Natural killer cell (primary cell): ENCODE measurements at regions not wholly inside any gene's neighbourhood (a gene's known extent, or its start where the extent isn't known, plus 50 kb on each side); places are given as distances from the start of the nearest gene placed in this dataset.

Source experiments
- ATAC-seq, 3 donors: fragments of 150-1000 bp in 2 of 3; fragments of 200-7000 bp in 1 of 3; cut with Tn5 transposase; 1 replicate in 1 of 3; 2 replicates in 2 of 3; pipeline ENCODE4 v1.10.0; 2021; ENCODE audit warnings: mild to moderate bottlenecking in 2 of 3, moderate library complexity in 2 of 3
- DNase-seq, 2 donors: peaks; one replicate each; pipeline versions ENCODE4 v3.0.0 to v3.0.0-alpha.2; 2013 to 2021; ENCODE audit warnings: mixed read lengths in 1 of 2
- H3K27ac ChIP-seq: one replicate; pipeline ENCODE4 v1.5.1; 2013; ENCODE audit warnings: mild to moderate bottlenecking, low read length
- H3K27me3 ChIP-seq: one replicate; pipeline ENCODE4 v1.6.1; 2013; ENCODE audit warnings: low read length; ENCODE audit not compliant: control insufficient read depth, insufficient read depth
- H3K36me3 ChIP-seq: one replicate; pipeline ENCODE4 v1.6.1; 2013; ENCODE audit warnings: low read length; ENCODE audit not compliant: control insufficient read depth, insufficient read depth
- H3K4me1 ChIP-seq: one replicate; pipeline ENCODE4 v1.6.1; 2013; ENCODE audit warnings: low read length; ENCODE audit not compliant: control insufficient read depth, insufficient read depth
- H3K4me3 ChIP-seq: one replicate; pipeline ENCODE4 v1.5.1; 2013; ENCODE audit warnings: low read length
- H3K9me3 ChIP-seq: one replicate; pipeline ENCODE4 v1.6.1; 2013; ENCODE audit warnings: low read length; ENCODE audit not compliant: control insufficient read depth, insufficient read depth
- H3K27ac Mint-ChIP-seq, 2 donors: one replicate each; pipeline ENCODE4 v1.8.0; 2022; ENCODE audit warnings: mild to moderate bottlenecking in 2 of 2, mixed read lengths in 2 of 2, moderate library complexity in 1 of 2
- H3K27me3 Mint-ChIP-seq, 2 donors: one replicate each; pipeline ENCODE4 v1.8.0; 2022; ENCODE audit warnings: low read depth in 2 of 2, mixed read lengths in 2 of 2
- H3K36me3 Mint-ChIP-seq: one replicate; pipeline ENCODE4 v1.8.0; 2022; ENCODE audit warnings: mixed read lengths
- H3K4me1 Mint-ChIP-seq, 2 donors: one replicate each; pipeline ENCODE4 v1.8.0; 2022; ENCODE audit warnings: mixed read lengths in 2 of 2
- H3K4me3 Mint-ChIP-seq: one replicate; pipeline ENCODE4 v1.8.0; 2022; ENCODE audit warnings: mild to moderate bottlenecking, moderate library complexity, mixed read lengths
- H3K9me3 Mint-ChIP-seq, 2 donors: one replicate each; pipeline ENCODE4 v1.8.0; 2022; ENCODE audit warnings: mixed read lengths in 2 of 2
- WGBS: methylation state at CpG from one replicate; pipeline ENCODE4 v1.1.7; 2013; ENCODE audit warnings: missing lambda C conversion rate; ENCODE audit not compliant: insufficient coverage; 5-methylcytosine and 5-hydroxymethylcytosine counted together
- intact Hi-C: fragments of 100-400 bp; cut with micrococcal nuclease; formaldehyde crosslinking; loops from one replicate; pipeline ENCODE4 v1.14.2; 2022
- TF ChIP-seq, protein P1 (sequence below): fragments of 200-600 bp; IDR thresholded peaks from one replicate; pipeline ENCODE4 v1.8.0; 2022; ENCODE audit warnings: antibody characterized with exemption

DNA sequence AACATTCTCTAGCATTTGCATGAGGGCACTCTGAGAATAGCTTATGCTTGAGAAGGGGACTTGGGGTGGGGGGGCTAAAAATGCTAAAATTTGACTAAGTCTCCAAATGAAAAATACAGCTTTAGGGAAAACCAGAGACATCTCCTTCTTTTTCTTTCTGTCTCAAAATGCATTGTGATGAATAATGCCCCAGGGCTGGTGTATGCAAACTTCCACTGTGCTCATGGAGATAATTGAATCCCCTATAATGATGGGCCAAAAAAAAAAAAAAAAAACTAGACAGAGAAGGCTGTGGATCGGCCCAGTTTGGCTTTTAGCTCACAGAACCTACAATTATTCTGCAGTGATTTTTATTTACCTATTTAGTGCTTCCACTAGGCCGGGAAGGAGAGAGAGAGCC lies 147.9 kb upstream of the RORA start:
- no peaks in the 10 kb centered on the region for H3K4me1 Mint-ChIP-seq
- H3K27ac Mint-ChIP-seq = no peak overlapping the region
- no peak overlapping the region for H3K4me3 Mint-ChIP-seq
- H3K27me3 Mint-ChIP-seq = peaks cover 10 to 25% of the 10 kb centered on the region in 2 donors
- WGBS = 70% methylated on average over 1 of the region's 2 CpGs
- no peaks in the 10 kb centered on the region for H3K4me1 ChIP-seq
- no peaks in the 10 kb centered on the region for H3K9me3 ChIP-seq
- DNase-seq = no peak
- H3K4me3 ChIP-seq = no peak overlapping the region
- no peaks in the 10 kb centered on the region for H3K9me3 Mint-ChIP-seq
- intact Hi-C loops = no loop called here
- H3K36me3 Mint-ChIP-seq = no peaks in the 10 kb centered on the region
- TF ChIP-seq, protein P1, sequence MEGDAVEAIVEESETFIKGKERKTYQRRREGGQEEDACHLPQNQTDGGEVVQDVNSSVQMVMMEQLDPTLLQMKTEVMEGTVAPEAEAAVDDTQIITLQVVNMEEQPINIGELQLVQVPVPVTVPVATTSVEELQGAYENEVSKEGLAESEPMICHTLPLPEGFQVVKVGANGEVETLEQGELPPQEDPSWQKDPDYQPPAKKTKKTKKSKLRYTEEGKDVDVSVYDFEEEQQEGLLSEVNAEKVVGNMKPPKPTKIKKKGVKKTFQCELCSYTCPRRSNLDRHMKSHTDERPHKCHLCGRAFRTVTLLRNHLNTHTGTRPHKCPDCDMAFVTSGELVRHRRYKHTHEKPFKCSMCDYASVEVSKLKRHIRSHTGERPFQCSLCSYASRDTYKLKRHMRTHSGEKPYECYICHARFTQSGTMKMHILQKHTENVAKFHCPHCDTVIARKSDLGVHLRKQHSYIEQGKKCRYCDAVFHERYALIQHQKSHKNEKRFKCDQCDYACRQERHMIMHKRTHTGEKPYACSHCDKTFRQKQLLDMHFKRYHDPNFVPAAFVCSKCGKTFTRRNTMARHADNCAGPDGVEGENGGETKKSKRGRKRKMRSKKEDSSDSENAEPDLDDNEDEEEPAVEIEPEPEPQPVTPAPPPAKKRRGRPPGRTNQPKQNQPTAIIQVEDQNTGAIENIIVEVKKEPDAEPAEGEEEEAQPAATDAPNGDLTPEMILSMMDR = no peak
- no peaks in the 10 kb centered on the region for H3K27me3 ChIP-seq
- no peaks in the 10 kb centered on the region for H3K36me3 ChIP-seq
- no peak overlapping the region for H3K27ac ChIP-seq
- ATAC-seq = no peak

DNA sequence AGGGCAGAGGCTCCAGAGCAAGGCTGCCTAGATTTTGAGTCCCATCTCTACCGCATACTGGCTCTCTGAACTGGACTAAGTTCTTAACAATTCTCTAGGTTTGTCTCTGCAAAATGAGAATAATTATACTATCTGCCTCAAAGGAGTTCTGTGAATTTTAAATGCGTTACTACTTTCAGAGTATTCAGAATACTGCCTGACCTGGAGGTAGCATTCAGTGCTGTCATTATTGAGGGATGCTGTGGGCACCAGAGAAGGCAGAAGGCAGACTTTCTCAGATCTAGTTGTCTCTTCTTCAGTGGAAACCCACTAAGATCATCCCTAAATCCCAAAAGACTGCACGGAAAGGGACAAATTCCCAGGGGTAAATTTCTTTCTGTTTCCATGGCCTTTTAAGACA lies 147.4 kb upstream of the RORA start:
- WGBS = 91% methylated on average over 3 of the region's 3 CpGs
- no peak for DNase-seq
- intact Hi-C loops = no loop called here

DNA sequence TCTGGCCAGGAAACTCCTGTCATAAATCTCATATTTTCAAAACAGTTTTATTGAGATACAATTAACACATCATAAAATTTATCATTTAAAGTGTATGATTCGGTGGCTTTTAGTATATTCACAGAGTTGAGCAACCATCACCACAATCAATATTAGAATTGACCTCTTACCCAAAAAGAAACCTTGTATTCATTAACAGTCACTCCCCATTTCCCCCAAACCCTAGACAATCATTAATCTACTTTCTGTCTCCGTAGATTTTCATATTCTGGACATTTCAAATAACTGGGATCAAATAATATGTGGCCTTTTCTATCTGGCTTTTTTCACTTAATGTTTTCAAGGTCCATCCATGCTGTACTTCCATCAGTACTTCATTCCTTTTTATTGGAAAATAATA lies 145.7 kb upstream of the RORA start:
- 84% methylated on average over 2 of the region's 2 CpGs for WGBS
- DNase-seq (no peak), ATAC-seq (no peak)
- no peak overlapping the region for H3K4me3 Mint-ChIP-seq
- peaks cover 13 to 17% of the 10 kb centered on the region in 2 donors for H3K27me3 Mint-ChIP-seq
- no peaks in the 10 kb centered on the region for H3K27me3 ChIP-seq
- no peaks in the 10 kb centered on the region for H3K4me1 Mint-ChIP-seq
- intact Hi-C loops = no loop called here
- no peak overlapping the region for H3K27ac Mint-ChIP-seq
- H3K9me3 Mint-ChIP-seq = no peaks in the 10 kb centered on the region
- no peak overlapping the region for H3K27ac ChIP-seq
- H3K4me1 ChIP-seq = no peaks in the 10 kb centered on the region
- H3K36me3 Mint-ChIP-seq = no peaks in the 10 kb centered on the region
- TF ChIP-seq, protein P1 = no peak
- no peak overlapping the region for H3K4me3 ChIP-seq
- no peaks in the 10 kb centered on the region for H3K9me3 ChIP-seq
- no peaks in the 10 kb centered on the region for H3K36me3 ChIP-seq

More for the DNA sequence above, 147.4 kb upstream of the RORA start:
- Mint-ChIP-seq H3K9me3 (no peaks in the 10 kb centered on the region), H3K4me1 (no peaks in the 10 kb centered on the region), H3K36me3 (no peaks in the 10 kb centered on the region), H3K27me3 (peaks cover 10 to 25% of the 10 kb centered on the region in 2 donors), H3K4me3 (no peak overlapping the region), H3K27ac (no peak overlapping the region)
- H3K4me3 ChIP-seq = no peak overlapping the region
- no peaks in the 10 kb centered on the region for H3K27me3 ChIP-seq
- TF ChIP-seq, protein P1 = no peak
- H3K9me3 ChIP-seq = no peaks in the 10 kb centered on the region
- H3K36me3 ChIP-seq = no peaks in the 10 kb centered on the region
- no peaks in the 10 kb centered on the region for H3K4me1 ChIP-seq
- no peak for ATAC-seq
- no peak overlapping the region for H3K27ac ChIP-seq

DNA sequence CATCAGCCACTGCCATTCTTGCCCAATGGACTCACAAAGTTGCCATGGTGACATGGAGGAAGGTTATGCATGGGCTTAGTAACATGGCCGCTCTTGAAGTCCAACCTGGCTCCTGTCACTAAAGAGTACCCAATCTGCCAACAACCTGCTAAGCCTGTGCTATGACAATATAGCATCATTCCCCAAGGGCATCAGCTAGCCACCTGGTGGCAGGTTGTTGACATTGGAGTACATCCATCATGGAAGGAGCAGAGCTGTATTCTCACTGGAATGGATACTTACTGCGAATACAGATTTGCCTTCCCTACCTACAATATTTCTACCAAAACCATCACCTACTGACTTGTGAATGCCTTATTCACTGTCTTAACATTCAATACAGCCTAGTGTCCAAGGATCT lies 138.9 kb upstream of the RORA start:
- intact Hi-C loops = no loop called here
- TF ChIP-seq, protein P1 = no peak
- Histone ChIP-seq H3K4me1 (no peaks in the 10 kb centered on the region), H3K9me3 (no peaks in the 10 kb centered on the region), H3K4me3 (no peak overlapping the region), H3K27ac (no peak overlapping the region), H3K27me3 (no peaks in the 10 kb centered on the region), H3K36me3 (no peaks in the 10 kb centered on the region)
- ATAC-seq = no peak
- peaks cover 0 to 2% of the 10 kb centered on the region in 2 donors for H3K9me3 Mint-ChIP-seq
- H3K27me3 Mint-ChIP-seq = peaks cover 18 to 21% of the 10 kb centered on the region in 2 donors
- WGBS = 100% methylated on average over 2 of the region's 2 CpGs
- DNase-seq = no peak
- H3K36me3 Mint-ChIP-seq = no peaks in the 10 kb centered on the region
- no peak overlapping the region for H3K4me3 Mint-ChIP-seq
- H3K4me1 Mint-ChIP-seq = no peaks in the 10 kb centered on the region
- no peak overlapping the region for H3K27ac Mint-ChIP-seq
